ENCODE measurements at regions not wholly inside any gene's neighbourhood (a gene's known extent, or its start where the extent isn't known, plus 50 kb on each side); places are given as distances from the start of the nearest gene placed in this dataset.

DNA sequence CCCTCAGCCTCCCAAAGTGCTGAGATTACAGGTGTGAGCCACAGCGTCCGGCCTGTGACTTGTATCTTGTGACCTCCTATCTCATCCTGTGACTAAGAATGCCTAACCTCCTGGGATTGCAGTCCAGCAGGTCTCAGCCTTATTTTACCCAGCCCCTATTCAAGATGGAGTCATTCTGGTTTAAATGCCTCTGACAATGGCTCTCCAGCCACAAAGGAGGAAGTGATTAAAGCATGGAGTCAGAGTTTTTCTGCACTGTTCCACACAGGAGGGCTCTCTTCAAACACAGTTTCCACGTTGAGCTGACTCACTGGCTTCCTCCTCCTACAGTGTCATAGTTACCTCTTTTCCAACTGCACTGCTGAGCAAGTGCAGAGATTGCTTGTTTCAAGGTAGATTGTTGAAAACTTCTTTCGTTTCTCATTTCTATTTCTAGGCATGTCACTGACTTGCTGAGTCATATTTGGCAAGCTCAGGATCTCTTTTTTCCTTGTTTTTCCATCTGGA lies 383.8 kb downstream of the PCNX1 start:
- no peak for DNase-seq

GRCh38 chr14:71296184-71296583 lies 388.9 kb downstream of the PCNX1 start:
- DNase-seq, result no peak

- DNase-seq, result no peak
Measured at GRCh38 chr14:71300566-71301330, 393.5 kb downstream of the PCNX1 start.

DNA sequence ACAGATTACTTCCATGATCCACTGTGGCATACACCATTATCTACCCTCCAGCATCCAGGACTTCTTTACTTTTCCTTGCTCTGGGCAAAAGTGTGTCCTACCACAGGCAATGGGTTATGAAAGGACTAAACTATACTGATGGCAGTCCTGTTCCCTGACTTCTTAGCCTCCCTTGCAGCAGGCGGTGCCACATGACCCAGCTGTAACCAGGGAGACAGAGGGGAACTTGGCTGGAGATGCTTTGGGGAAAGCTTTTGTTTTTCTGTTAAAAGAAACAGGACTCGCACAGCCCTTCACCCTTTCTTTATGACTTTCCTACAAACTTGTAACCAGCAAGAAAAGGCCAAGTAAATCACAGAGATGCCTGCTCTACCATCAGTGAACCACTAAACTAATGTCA lies 394.4 kb downstream of the PCNX1 start:
- DNase-seq, result no peak

GRCh38 chr14:71304690-71305089 lies 397.4 kb downstream of the PCNX1 start:
- no peak for DNase-seq

DNA sequence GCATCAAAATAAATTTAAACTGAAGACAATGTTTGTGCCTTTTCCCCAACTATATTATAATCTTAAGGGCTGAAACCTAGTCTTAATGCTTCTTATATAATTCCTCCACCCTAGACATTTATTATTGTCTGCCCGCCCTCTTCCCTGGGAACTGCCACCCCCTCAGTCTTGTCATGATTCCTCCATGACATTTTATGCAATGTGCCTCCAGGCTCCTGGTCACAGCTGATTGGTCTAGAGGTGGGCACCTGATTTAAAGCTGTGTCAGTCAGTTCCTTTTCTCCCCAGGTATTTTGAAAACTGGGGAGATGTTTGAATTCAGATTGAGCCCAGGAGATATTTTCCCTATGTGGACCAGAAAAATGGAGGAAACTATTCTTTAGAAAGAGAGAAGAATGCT lies 401.4 kb downstream of the PCNX1 start:
- DNase-seq, result no peak

DNA sequence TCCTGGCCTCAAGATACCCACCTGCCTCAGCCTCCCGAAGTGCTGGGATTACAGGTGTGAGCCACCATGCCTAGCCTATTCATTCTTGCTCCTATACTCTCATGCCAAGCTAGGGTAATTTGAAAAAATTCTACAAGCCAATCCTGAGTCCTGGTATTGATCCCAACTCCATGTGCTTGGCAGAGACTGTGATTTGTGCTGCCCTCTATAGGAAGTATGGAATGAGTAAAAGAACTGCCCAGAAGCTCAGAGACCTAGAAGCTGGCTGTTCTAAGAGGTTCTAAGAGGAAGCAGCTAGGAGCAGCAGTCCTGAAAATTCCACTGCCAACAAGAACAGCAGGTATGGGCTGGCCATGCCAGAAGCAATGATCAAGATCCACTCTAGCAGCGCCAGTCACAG lies 402.5 kb downstream of the PCNX1 start:
- no peak for DNase-seq

DNA sequence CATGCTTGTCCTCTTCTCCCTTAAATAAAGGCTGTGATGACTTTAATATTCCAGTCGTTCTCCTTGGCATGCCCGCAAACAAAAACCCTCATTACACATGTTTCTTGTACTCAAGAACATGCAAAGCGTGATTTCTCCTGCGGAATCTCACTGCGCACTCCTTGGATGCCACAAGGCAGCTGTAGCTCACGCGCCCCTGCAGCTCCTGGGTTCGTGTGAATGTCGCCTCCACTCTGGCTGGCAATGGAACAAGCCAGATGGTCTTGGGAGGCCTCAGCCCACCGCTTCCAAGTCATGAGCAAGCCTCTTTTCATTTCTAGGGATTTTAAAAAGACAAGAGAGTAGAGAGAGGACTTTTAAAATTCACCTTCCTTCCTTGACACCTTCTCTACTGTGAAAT lies 403.8 kb downstream of the PCNX1 start:
- DNase-seq, result no peak

GRCh38 chr14:71314717-71315116 lies 407.5 kb downstream of the PCNX1 start:
- DNase-seq, result no peak

DNA sequence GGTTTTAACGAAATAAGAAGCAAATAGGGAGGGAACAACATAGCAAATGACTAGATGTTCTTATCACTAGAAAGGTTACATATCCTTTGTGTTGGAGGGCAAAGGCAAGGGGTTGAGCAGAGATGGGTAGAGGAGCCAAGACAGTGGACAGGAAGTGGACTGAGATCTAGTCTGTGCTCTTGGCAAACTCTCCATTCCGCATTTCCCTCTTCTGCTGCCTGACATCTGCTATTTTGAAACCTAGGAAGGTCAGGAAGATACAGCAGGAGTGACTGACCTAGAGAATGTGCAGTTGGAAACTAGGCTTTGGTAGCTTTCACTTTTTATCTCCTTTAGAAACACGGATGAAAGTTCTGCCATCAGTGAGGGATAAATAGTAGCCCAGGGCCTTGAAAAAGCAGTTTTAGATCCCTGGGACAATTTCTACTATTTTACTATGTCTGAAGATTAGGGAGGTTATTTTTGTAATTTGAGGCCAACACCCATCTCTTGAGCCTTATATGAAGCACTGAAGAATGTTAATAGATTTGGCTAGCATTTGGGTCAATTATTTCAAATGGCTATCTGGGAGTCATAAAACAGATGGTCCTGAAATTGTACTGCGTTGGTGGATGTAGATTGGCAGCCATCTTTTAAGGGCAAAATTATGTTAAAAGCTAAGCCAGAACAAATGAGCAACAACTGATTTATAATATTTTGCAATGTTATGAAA lies 410.3 kb downstream of the PCNX1 start:
- DNase-seq, result no peak

- DNase-seq, result no peak
Measured at GRCh38 chr14:71318097-71318459, 410.8 kb downstream of the PCNX1 start.

DNA sequence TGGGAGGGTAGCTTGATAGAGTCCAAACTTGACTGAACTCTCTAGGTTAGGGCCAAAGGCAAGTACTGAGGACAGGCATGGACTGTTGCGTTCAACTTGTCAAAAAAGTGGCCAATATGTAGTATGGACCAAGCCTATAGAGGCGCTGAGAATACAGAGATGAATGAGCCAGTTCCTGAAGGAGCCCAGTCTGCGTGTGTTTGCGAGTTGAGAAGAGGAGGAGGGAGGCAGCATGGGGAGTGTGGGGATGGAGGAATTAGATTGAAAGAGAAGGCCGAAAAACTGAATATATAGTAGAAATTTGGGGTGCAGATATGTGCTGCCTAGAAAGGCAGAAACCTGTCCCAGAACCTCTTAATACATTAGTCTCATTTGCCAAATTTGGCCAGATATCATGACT lies 412.4 kb downstream of the PCNX1 start:
- DNase-seq, result no peak

GRCh38 chr14:71320107-71320733 lies 413.0 kb downstream of the PCNX1 start, which contains the start of gene SIPA1L1:
Gene SIPA1L1 (plus strand): TSS chr14:71320476.
- DNase-seq, result peak; percentile 90

DNA sequence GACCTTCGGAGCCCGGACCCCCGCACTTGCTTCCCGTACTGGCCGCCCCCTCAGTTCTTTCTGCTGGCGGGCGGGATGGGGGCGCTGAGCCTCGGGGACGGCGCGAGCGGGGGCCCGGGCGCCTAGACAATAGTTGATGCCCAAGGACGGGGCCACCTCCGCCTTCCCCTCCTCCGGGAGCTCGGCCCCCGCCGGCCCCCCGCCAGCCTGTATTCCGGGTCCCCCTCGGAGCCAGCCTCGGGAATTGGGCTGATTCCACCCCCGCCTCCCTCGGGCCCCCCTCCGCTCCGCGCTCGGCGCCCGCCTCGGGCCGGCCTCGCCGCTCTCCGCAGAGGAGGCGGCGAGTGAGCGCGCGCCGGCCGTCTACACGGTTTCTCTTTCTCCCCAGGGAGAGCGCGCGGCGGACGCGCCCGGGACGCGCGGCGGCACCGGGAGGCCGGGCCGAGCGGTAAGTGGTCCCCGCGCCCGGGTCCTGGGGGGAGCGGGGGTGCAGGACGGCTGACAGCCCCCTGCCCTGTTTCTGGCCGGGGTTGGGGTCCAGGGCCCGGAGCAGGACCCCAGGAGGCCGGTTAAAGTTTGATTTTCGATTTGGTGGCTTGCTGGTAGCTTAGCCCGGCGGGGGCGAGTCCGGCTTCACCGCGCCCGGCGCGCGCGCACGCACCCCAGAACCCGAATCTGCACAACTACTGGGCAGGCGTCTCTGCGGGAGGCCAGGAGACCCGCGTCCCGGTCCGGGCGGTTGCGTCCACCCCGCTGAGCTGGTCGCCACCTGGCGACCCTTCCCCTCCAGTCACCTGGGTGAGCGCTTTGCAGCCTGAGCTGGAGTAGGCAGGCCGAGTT lies 413.7 kb downstream of the PCNX1 start:
- DNase-seq, result no peak

DNA sequence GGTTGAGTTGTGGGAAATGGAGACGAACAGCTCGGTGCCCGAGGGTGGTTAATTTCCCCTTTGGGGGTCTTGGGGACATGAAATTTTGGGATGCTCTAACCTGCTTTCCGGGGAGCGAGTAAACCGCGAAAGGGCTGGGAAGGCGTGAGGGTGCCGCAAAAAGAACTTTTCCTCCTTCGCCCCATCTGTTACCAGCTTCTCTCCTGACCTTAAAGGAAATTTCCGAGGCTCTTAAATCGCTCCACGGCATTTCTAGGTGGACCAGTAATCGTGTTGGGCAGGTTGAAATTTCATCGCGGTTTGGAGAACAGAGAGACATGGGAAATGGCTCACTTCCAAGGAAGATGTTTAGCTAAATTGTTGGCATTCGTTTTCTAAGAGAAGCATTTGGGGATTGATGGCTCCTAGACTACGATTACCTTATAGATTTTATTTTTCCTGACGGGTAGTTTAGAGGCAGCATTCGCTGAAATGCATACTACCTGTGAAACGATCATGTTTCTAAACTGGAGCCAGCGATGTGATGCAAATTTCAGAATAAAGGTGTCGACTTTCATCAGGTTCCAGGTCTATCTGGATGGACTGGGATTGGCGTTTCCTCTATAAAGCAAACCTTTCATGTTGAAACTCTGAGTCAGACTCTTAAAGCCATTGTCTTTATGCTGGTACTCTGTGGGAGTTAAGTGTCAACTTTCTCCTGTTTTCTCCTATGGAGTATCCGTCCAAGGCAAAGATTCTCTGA lies 414.5 kb downstream of the PCNX1 start:
- peak; percentile 49 for DNase-seq

DNA sequence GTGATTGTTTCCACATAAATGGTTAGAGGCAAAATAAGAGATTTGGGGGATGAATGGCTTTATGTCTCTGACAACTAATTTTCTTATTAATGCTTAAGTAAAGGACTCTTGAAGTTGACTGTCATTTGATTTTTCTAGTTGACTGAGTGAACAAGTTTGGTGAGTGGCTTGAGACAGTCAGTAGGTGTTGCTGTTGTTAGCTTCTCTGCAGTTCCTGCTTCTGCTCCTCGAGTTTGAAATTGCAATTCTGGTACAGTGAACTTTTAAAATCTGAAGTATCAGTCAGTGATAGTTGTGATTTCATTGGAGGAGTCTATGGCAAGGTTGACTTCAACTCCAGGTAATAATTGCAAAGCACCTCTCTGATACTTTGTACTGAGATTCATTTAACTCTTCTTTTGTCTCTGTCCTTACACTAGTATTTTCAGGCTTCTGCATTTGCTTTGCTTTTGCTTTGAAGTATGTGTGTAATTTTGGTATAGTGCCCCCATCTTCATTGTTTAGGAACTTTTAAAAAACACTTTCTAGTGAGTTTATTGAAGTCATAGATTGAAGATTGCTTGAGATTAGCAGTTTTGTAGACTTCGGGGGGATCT lies 415.5 kb downstream of the PCNX1 start:
- no peak for DNase-seq

DNA sequence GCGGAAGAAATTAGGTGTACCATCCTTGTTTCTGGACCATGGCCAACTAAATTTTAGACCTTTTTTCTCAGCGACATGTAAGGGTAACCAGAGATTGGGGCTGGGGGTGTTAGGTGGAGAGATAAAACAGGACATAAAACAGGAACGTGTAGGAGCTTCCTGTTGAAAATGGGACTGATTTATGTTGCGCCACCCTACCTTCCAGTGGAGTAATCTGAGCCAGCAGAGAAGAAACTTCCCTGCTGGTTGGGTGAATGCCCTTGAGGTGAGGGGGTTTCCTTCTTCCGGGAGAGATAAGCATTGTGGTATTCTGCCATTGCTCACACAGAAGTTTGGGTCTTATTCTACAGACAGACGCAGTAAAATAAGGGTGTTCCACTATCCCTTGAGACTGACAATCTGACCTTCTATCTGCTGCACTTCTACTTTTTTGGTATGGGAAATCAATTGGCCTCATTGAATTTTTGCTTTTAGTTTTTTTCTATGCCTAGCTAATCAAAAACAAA lies 417.6 kb downstream of the PCNX1 start:
- DNase-seq, result no peak

- no peak for DNase-seq
Measured at GRCh38 chr14:71327691-71328090, 420.4 kb downstream of the PCNX1 start.

GRCh38 chr14:71328183-71328582 lies 420.9 kb downstream of the PCNX1 start:
- DNase-seq, result no peak

DNA sequence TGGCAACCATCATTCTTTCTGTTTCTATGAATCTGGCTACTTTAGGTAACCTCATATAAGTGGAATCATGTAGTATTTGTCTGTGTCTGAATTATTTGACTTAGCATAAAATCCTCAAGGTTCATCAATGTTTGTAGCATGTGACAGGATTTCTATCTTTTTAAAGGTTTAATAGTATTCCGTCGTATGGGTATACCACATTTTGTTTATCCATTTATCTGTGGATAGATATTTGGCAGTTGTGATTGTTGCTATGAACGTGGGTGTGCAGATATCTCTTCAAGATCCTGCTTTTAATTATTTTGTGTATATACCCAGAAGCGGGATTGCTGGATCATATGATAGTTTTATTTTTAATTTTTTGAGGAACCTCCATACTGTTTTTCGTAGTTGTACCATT lies 421.7 kb downstream of the PCNX1 start:
- DNase-seq, result no peak

GRCh38 chr14:71331403-71331802 lies 424.1 kb downstream of the PCNX1 start:
- DNase-seq, result no peak

DNA sequence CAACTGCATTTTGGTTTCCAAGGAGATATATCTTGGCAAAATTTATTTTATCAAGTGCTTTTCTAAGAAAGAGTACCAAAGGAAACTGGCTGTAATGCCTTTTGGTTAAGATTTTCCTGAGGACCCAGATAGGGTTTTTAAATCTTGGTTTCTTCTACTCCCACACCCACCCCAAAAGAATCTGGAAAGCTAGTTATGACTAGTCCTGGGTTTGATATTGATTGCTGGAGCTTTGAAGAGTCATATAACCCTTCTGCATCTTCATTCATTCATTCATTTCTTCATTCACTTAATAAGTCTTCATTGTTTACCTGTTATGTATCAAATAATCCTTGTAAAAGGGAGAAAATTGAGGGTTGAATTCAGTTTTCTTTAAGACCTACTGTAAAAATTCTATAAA lies 425.2 kb downstream of the PCNX1 start:
- no peak for DNase-seq
